GM12878 (cell line): ENCODE measurements at regions not wholly inside any gene's neighbourhood (a gene's known extent, or its start where the extent isn't known, plus 50 kb on each side); places are given as distances from the start of the nearest gene placed in this dataset.

Experiments used
- ATAC-seq: fragments of 200-7000 bp; cut with Tn5 transposase; 3 replicates; pipeline ENCODE4 v1.9.1; 2020; ENCODE audit warnings: mild to moderate bottlenecking, moderate library complexity
- BruUV-seq: library from RNA; stranded (reverse); fragments of 400-500 nt; replicated peaks from 2 replicates; lab custom pipeline; 2021; lab: Mats Ljungman, UMichigan
- CTCF ChIA-PET: fragments of 300-600 bp; sonication (Branson Sonifier 250); formaldehyde crosslinking; extraction: SDS; loops from one replicate; lab custom pipeline; 2021; ENCODE audit warnings: inconsistent platforms; lab: Yijun Ruan, JAX
- POLR2A ChIA-PET: fragments of 350-600 bp; formaldehyde crosslinking; extraction: SDS; loops from one replicate; lab custom pipeline; 2021; ENCODE audit warnings: inconsistent platforms; lab: Charles Lee
- RAD21 ChIA-PET: fragments of 300-600 bp; sonication (Branson Sonifier 250); formaldehyde crosslinking; loops from one replicate; lab custom pipeline; 2023; ENCODE audit warnings: antibody characterized with exemption; ENCODE audit not compliant: unreplicated experiment; lab: Charles Lee
- SMC1A ChIA-PET: fragments of 300-600 bp; sonication (Branson Sonifier 250); formaldehyde crosslinking; loops from one replicate; lab custom pipeline; 2023; ENCODE audit not compliant: unreplicated experiment, uncharacterized antibody; lab: Charles Lee
- DNase-seq: peaks from one replicate; pipeline ENCODE4 v3.0.0-alpha.2; 2011; ENCODE audit warnings: low read depth, low spot score
- FAIRE-seq: peaks from 3 replicates; lab custom pipeline; 2011; peaks lifted over from hg19 to GRCh38; lab: Jason Lieb, UNC
- H2AFZ ChIP-seq: 2 replicates; pipeline ENCODE4 v1.6.0; 2011; ENCODE audit warnings: low read depth, low read length, control low read depth; ENCODE audit not compliant: control insufficient read depth
- H3K27ac ChIP-seq: 2 replicates; pipeline ENCODE4 v1.5.1; 2011; ENCODE audit warnings: control low read depth; ENCODE audit not compliant: control insufficient read depth, insufficient read depth
- H3K27me3 ChIP-seq, 2 experiments: replicated peaks in 1 of 2; 2 replicates each; pipeline versions ENCODE4 v1.6.0 to v1.6.1; 2011; ENCODE audit warnings: low read length in 1 of 2; ENCODE audit not compliant: control insufficient read depth in 2 of 2, insufficient read depth in 2 of 2
- H3K36me3 ChIP-seq, 2 experiments: 2 replicates each; pipeline ENCODE4 v1.5.1; 2011; ENCODE audit warnings: low read length in 1 of 2; ENCODE audit not compliant: control insufficient read depth in 2 of 2, insufficient read depth in 2 of 2
- H3K4me1 ChIP-seq: 2 replicates; pipeline ENCODE4 v1.6.1; 2011; ENCODE audit warnings: mild to moderate bottlenecking, low read length, moderate library complexity, mixed read lengths; ENCODE audit not compliant: control insufficient read depth, insufficient read depth
- H3K4me2 ChIP-seq: 2 replicates; pipeline ENCODE4 v1.6.0; 2011; ENCODE audit warnings: control low read depth; ENCODE audit not compliant: control insufficient read depth, insufficient read depth
- H3K4me3 ChIP-seq: fragments of 200-600 bp; sonication (generic); 2 replicates; pipeline ENCODE4 v1.5.1; 2016
- H3K79me2 ChIP-seq: 2 replicates; pipeline ENCODE4 v1.6.0; 2011; ENCODE audit warnings: low read length; ENCODE audit not compliant: control insufficient read depth, insufficient read depth
- H3K9ac ChIP-seq: 2 replicates; pipeline ENCODE4 v1.8.0; 2011; ENCODE audit warnings: low read length, control low read depth, mixed read lengths; ENCODE audit not compliant: control insufficient read depth, insufficient read depth
- H3K9me3 ChIP-seq: replicated peaks from 3 replicates; pipeline ENCODE4 v1.5.1; 2011; ENCODE audit warnings: mild to moderate bottlenecking, low read length; ENCODE audit not compliant: control insufficient read depth, insufficient read depth
- H4K20me1 ChIP-seq: 2 replicates; pipeline ENCODE4 v1.6.0; 2011; ENCODE audit not compliant: control insufficient read depth, insufficient read depth
- ATF7 ChIP-seq: fragments of 450-650 bp; IDR thresholded peaks from 2 replicates; pipeline ENCODE4 v1.6.1; 2016; ENCODE audit warnings: low read depth, mild to moderate bottlenecking
- BCL11A ChIP-seq: IDR thresholded peaks from 2 replicates; pipeline ENCODE4 v1.6.1; 2011; ENCODE audit warnings: low read depth, low read length
- FOS ChIP-seq: IDR thresholded peaks from 3 replicates; pipeline ENCODE4 v1.6.1; 2011; ENCODE audit warnings: borderline replicate concordance; ENCODE audit not compliant: insufficient read length; ENCODE audit errors: extremely low read depth
- FOXK2 ChIP-seq: fragments of 450-650 bp; IDR thresholded peaks from 2 replicates; pipeline ENCODE4 v1.6.1; 2017; ENCODE audit warnings: mild to moderate bottlenecking, moderate library complexity
- GATAD2B ChIP-seq: fragments of 450-650 bp; conservative IDR thresholded peaks from 2 replicates; pipeline ENCODE4 v1.6.1; 2017; ENCODE audit warnings: low read depth, mild to moderate bottlenecking, moderate library complexity
- HCFC1 ChIP-seq: fragments of 150-350 bp; IDR thresholded peaks from 2 replicates; pipeline ENCODE4 v1.6.1; 2014; ENCODE audit warnings: low read length
- HDAC6 ChIP-seq: fragments of 200-600 bp; sonication (generic); IDR thresholded peaks from one replicate; pipeline ENCODE4 v1.8.0; 2017; ENCODE audit warnings: antibody characterized with exemption; ENCODE audit not compliant: unreplicated experiment
- IRF5 ChIP-seq: fragments of 450-650 bp; IDR thresholded peaks from 2 replicates; pipeline ENCODE4 v1.6.1; 2017; ENCODE audit warnings: borderline replicate concordance
- MEF2B ChIP-seq: fragments of 450-650 bp; IDR thresholded peaks from 2 replicates; pipeline ENCODE4 v1.6.1; 2018; ENCODE audit warnings: mild to moderate bottlenecking, moderate library complexity; ENCODE audit not compliant: partially characterized antibody, poor library complexity, severe bottlenecking
- NR2F1 ChIP-seq: fragments of 450-650 bp; conservative IDR thresholded peaks from 2 replicates; pipeline ENCODE4 v1.6.1; 2017; ENCODE audit warnings: mild to moderate bottlenecking
- PBX3 ChIP-seq: IDR thresholded peaks from 2 replicates; pipeline ENCODE4 v1.6.1; 2011; ENCODE audit warnings: mild to moderate bottlenecking, low read depth, low read length, moderate library complexity; ENCODE audit not compliant: insufficient replicate concordance
- PKNOX1 ChIP-seq: fragments of 450-650 bp; IDR thresholded peaks from 2 replicates; pipeline ENCODE4 v1.6.1; 2016; ENCODE audit warnings: mild to moderate bottlenecking
- PML ChIP-seq: IDR thresholded peaks from 2 replicates; pipeline ENCODE4 v1.6.1; 2012; ENCODE audit warnings: low read length, inconsistent platforms
- POLR2AphosphoS5 ChIP-seq: IDR thresholded peaks from 2 replicates; pipeline ENCODE4 v1.6.1; 2011; ENCODE audit warnings: mild to moderate bottlenecking, low read length, inconsistent platforms
- RUNX3 ChIP-seq: IDR thresholded peaks from 2 replicates; pipeline ENCODE4 v1.6.1; 2012; ENCODE audit warnings: low read length, inconsistent platforms
- SRF ChIP-seq, 2 experiments: IDR thresholded peaks; 2 replicates each; pipeline ENCODE4 v1.6.1; 2011; ENCODE audit warnings: low read depth in 2 of 2, low read length in 2 of 2, mild to moderate bottlenecking in 1 of 2, moderate library complexity in 1 of 2
- STAT1 ChIP-seq: fragments of 450-650 bp; conservative IDR thresholded peaks from 2 replicates; pipeline ENCODE4 v1.6.1; 2014; ENCODE audit warnings: antibody characterized with exemption, mild to moderate bottlenecking
- STAT3 ChIP-seq: IDR thresholded peaks from 2 replicates; pipeline ENCODE4 v1.6.1; 2011; ENCODE audit warnings: low read depth, low read length, improper control_type of control experiment
- ZBTB11 ChIP-seq: fragments of 450-650 bp; formaldehyde crosslinking; IDR thresholded peaks from 2 replicates; pipeline ENCODE4 v1.5.0; 2022; ENCODE audit warnings: mild to moderate bottlenecking, missing genetic modification characterization
- WGBS: methylation state at CpG from one replicate; pipeline ENCODE4 v1.1.6; 2016; ENCODE audit warnings: low lambda C conversion rate; ENCODE audit not compliant: insufficient replicate concordance, insufficient coverage; ENCODE audit errors: missing lambda C conversion rate; 5-methylcytosine and 5-hydroxymethylcytosine counted together
- in situ Hi-C: fragments of 300-500 bp; cut with MboI; formaldehyde crosslinking; loops from 9 replicates; pipeline ENCODE4 v1.14.3; 2018; ENCODE audit warnings: mixed read lengths
- intact Hi-C: fragments of 100-400 bp; cut with micrococcal nuclease; formaldehyde crosslinking; loops from one replicate; pipeline ENCODE4 v1.14.2; 2022; ENCODE audit not compliant: unreplicated experiment

- no peak for TF ChIP-seq RUNX3
- TF ChIP-seq HCFC1, result no peak
- TF ChIP-seq STAT1, result no peak
- TF ChIP-seq MEF2B, result no peak
- no peak for TF ChIP-seq FOXK2
- no peak for TF ChIP-seq BCL11A
Observed at GRCh38 chr6:4324746-4325145, 189.4 kb upstream of the ECI2 start (continued).

- ChIA-PET SMC1A (no interaction called here), CTCF (no interaction called here), RAD21 (no interaction called here), POLR2A (no interaction called here)
- BruUV-seq, result no TSS peak
- no peak for DNase-seq
- Histone ChIP-seq H3K9me3 (no peaks in the 10 kb centered on the region; the same call in 2 of the 3 replicates), H3K4me2 (no peak overlapping the region), H3K9ac (no peak overlapping the region), H3K4me1 (no peaks in the 10 kb centered on the region), H2AFZ (no peak overlapping the region), H3K79me2 (no peaks in the 10 kb centered on the region), H3K36me3 (no peaks in the 10 kb centered on the region), H3K27ac (no peak overlapping the region), H4K20me1 (no peaks in the 10 kb centered on the region), H3K4me3 (no peak overlapping the region), H3K27me3 (no peaks in the 10 kb centered on the region)
- WGBS, result 0% methylated on average over 2 of the region's 2 CpGs
- no peak for FAIRE-seq
- in situ Hi-C loops, result no loop called here
- ATAC-seq, result no peak
- intact Hi-C loops, result no loop called here
- TF ChIP-seq HDAC6 (no peak), PML (no peak), NR2F1 (no peak), POLR2AphosphoS5 (no peak), ZBTB11 (CRISPR knock-in tag) (no peak), PKNOX1 (no peak), PBX3 (no peak), FOS (no peak), GATAD2B (no peak), ATF7 (no peak), BCL11A (no peak), SRF (IDR thresholded peaks at IDR 0.05; ENCODE audit: low read depth in 2 of 2, low read length in 2 of 2) (no peak), IRF5 (no peak), STAT3 (no peak)
Observed at GRCh38 chr6:4323322-4323721, 187.9 kb upstream of the ECI2 start.
